ENCODE measurements at regions not wholly inside any gene's neighbourhood (a gene's known extent, or its start where the extent isn't known, plus 50 kb on each side); places are given as distances from the start of the nearest gene placed in this dataset.

DNA sequence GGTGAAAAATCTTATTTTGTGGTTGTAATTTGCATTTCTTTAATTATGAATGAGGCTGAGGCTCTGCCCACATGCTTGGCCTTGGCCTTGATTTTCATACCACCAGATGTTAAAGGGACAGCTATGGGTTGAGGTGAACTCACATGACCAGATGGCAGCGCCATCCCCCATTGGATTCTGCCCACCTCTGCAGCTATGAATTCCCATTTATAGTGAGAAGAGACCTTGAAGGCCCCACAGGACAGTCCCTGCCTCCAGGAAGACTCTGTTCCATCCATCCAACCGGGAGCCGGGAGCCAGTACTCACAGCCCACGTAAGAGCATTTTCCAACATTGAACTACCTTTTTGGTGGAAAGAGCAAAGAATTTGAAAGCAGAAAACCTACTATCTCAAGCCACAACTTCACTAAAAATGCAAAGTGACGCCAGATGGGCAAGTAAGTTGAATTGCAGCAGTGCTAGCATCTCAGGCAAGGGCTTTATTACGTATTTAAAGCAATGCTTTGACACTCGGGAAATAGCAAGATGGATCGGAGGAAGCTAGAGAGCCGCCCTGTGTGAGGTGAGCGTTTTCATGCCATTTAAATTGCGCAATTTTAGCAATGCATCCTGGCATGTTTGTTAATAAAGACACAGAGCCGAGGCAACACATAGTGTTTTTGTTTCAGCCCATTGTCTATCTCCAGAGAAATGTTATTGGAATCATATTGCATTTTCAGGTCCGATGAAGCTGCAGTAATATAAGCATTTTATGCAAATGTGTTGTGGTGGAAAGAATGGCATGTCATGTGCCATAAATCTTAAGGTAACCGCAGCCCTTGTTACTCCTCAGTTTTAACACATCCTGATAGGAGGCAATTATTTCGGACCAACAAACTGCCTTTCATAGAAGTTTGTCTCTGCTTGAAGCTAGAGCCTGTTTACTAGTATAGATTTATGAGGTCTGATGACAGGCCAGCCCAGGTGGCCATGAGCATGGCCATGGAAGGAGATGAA, 273.4 kb upstream of the TNRC6C start:
- peak; percentile 25 for DNase-seq (ENCODE audit: low spot score)

DNA sequence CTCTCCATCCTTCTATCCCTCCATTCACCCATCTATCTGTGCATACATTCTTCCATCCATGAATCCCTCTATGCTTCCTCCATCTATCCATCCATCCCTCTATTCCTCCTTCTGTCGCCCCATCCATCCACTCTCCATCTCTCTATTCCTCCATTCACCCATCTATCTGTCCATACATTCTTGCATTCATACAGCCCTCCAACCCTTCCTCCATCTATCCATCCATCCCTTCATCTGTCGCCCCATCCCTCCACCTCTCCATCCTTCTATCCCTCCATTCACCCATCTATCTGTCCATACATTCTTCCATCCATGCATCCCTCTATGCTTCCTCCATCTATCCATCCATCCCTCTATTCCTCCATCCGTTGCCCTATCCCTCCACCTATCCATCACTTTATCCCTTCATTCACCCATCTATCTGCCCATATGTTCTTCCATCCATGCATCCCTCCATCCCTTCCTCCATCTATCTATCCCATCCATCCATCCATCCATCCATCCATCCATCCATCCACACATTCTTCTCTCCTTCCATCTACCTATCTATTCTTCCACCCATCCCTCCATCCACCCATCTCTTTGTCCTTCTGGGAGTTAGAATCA, 272.5 kb upstream of the TNRC6C start:
- DNase-seq (ENCODE audit: low spot score) = no peak

DNA sequence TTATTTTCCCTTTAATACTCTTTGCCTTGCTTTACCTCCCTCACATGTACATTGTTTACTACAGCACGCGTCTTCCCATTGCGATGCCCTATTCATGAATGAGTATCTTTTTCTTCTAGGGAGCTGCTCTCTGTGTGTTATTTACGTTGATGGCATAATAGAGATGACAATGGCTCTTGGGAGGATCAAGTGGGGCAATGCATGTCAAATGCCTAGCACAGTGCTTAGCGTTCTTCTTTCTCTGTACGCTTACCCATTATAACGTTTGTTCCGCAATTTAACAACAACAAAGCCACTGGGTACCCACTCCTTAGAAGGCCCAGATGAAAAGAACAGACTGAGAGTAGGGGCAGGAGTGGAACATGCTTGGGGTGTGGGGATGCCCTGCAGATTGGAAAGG, 271.6 kb upstream of the TNRC6C start:
- DNase-seq (ENCODE audit: low spot score) = no peak

DNA sequence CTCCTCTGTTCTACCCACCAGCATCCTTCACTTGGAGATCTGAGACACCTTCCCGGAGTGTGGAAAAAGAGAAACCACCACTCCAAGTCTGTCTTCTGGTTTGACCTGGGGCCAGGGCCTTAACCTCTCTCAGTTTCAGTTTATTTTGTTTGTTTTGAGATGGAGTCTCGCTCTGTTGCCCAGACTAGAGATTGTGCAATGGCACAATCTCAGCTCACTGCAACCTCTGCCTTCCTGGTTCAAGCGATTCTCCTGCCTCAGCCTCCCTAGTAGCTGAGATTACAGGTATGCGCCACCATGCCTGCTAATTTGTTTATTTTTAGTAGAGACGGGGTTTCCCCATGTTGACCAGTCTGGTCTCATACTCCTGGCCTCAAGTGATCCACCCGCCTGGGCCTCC, 271.1 kb upstream of the TNRC6C start:
- DNase-seq (ENCODE audit: low spot score) = no peak

DNA sequence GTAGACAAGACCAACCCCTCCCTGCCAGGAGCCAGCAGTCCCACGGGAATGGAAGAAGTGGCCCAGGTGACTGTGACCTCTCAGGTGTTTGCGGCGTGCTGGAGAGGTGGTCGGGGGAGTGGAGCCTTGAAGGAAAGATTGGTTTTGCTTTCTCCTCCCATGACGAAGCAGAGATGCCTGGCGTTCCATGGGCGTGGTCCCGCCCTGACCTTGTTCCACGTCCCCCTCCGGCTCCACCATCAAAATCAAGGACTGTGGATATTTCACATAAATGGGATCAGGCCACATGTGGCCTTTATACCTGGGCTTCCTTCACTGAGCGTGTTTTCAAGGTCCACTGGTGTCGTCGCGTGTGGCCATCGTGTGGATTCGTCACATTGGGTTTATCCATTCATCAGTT, 270.6 kb upstream of the TNRC6C start:
- DNase-seq (ENCODE audit: low spot score) = no peak

DNA sequence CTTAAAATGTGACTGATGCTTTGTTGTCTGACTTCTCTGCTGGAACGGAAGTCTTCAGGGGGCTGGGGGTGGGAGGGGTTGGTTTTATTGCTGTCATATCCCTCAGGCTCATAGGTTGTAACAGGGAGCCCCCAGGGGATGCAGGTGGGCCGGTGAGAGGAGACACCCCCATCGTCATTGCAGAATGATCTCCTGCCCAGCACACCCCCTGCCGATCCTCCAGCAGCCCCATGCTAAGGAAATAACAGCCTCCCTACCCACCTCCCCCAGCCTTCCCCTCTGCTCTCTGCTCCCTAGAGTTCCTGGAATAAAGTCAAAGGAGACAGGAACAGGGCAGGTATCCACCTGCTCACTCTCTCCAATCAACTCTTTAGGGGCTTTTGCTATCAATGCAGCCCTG, 270.1 kb upstream of the TNRC6C start:
- no peak for DNase-seq (ENCODE audit: low spot score)

DNA sequence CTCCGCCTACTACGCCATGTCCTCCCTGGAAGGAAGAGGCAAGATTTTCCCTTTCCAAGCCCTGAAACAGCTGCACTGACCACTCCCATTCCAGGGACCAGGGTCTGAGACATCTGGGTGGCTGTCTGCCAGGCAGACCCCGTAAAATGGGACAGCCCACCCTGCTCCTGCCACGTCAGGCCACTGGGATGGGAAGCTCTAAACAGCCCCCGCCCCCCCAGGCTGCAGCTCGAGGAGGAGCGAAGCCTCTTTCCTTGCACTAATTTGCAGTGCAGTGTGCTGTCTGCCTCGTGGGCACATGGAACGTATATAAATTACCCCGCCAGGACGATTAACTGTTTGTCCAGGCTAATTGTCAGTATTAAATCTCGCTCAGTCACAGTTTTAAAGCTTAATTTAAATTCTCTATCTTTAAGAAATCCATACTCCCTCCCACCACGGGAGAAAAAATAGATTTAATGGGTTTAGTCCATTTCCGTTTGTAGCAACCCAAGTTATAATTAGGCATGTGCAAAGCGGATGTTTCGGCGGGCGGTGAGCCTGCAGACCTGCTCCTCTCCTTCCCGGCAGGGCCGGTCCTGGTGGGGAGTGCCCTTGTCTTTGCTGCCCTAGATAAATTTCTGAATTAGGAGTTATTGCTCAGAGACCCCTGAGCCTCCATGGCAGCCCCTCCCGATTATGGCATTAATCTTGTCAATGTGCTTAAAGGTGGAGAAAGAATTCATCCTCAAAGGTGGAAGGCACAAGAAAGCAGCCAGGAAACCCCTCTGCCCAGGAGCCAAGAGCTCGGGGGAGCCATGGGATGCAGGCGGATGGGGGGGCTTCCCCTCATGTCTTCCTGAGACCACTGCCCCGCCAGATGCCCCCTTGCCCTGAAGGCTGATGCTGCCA, 268.0 kb upstream of the TNRC6C start:
- DNase-seq (ENCODE audit: low spot score) = no peak

DNA sequence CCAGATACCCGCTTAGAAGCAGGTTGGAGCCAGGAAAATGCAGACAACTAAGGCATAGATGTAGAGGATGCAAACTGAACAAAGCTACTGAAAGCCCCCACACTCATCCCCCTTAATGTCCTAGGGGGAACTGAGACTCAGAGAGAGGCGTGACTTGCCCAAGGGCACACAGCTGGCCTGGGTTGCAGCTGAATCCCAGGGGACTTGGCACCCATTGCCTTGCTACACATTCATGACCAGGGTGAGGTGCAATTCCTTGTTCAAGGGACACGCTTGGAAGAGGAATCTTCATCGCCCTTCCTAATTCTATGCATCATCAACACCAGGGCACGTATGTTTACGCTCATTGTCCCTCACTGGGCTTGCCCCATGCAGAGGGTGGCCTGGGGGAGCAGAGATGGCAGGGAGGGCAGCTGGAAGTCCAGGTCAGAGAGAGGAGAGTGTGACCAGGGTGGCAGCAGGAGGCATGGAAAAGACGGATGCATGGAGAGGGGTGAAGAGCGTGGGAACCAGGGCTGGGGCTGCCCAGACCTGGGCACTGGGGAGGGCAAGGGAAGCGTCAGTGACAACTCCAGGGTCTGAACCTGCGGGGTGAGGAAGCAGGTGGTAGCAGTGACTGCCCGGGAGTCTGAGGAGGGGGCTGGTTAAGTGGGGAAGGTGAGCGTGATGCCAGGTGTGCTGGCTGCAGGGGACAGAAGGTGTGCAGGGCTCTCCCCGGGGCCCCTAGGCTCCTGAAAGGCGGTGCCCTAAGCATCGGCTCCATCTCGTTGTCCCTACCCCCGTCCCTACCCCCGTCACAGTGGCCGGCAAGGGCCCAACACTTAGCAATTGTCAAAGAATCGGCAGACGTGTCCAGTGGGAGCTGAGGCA, 267.1 kb upstream of the TNRC6C start:
- no peak for DNase-seq (ENCODE audit: low spot score)

DNA sequence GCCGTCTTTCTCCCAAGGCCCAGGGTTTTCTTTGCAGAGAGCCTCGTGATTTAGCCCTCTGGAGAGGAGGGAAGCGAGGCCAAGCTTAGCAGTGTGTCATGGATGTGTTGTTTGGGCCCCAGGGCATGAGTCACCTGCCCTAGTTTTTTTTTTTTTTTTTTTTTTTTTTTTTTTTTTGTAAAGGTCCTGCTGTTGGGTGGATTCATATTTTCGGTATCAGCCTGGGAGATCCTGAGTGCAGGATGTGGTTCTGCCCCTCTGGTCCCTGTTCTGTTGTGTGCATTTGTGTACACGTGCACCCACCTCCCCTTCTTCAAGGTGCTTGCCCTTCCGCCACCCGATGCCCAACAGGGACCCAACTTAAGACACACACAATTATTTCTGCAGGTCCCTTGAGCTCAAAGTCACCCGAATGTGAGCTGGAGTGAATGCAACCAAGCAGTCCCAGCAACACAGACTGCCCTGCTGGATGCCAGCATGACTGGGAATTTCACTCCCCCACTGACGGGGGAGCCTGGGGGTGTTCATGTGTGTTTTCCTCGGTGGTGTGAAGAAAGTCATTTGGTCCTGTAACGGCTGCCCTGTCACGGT, 265.8 kb upstream of the TNRC6C start:
- peak; percentile 15 for DNase-seq (ENCODE audit: low spot score)

DNA sequence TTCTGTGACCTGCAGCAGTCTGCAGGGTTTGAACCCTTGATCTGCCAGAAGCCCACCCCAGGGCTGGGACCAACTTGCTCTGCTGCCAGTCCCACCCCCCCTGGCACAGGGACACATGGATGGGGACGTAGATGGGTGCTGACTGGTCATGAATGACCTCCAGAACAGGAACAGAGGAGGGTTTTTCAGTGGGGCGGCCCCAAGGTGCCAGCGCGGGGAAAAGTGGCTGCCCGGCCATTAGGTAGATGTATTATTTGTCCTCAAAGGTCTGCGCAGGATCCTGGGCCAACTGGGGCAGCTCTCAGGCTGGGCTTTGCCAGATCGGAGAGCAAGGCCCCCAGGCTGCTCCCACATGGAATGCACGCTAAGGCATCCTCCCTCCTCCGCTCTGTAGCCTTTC, 265.2 kb upstream of the TNRC6C start:
- DNase-seq (ENCODE audit: low spot score) = no peak

DNA sequence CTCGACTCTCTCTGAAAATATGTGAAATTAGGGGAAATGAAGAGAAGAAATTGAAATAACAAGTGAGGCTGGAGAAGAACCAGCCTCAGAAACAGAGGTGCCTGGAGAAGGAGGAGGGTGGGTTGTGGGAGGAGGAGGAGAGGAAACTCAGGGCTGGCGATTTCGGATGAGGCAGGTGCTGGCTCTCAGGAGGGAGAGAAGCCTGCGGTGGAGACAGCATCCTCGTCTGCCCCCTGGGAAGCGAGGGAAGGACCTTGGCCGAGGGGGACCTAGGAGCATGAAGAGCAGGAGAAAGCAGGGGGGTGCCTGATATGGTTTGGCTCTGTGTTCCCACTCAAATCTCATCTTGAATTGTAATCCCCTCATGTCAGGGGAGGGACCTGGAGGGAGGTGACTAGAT, 264.7 kb upstream of the TNRC6C start:
- no peak for DNase-seq (ENCODE audit: low spot score)

DNA sequence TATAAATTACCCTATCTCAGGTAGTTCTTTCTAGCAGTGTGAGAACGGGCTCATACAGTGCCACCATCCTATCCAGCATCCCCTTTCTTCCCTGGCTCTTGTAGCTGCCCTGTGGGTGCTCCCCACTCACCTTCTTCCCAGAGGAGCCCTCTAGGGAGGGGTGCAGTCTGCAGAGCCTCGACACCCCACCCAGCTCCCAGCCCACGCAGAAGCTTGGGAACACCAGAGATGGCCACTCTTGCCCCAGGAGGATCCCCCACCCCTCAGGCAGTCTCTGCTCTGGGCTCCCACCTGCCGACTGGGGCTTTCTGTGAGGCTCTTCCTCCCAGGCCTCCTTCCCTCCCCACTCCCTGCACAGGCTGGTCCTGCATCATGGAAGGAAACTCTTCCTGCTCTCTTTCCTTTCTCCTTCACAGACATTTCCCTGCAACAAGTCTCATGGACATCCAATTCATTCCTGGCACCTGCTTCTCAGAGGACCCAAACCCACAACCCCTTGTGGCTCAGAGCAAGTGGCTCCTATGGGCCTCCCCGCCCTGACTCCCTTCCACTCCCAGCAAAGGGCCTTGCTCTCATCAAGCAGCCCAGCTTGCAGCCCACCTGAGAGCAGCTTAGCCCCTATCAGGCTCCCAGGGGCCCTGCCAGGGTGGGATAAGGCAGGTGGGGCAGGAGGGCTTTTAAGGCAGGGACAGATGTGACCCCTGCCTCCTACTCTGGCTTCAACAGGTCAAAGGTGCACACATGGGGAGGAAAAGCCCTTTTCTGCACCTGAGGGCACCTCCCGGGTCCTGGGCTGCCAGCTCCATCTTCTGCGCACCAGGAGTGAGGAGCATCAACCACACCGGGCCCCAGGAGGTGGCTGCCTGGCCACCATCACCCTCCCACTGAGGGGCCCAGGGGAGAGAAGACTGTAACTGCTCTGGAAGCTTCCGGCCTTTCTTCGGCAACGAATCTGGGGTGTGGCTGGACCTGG, 263.8 kb upstream of the TNRC6C start:
- no peak for DNase-seq (ENCODE audit: low spot score)

DNA sequence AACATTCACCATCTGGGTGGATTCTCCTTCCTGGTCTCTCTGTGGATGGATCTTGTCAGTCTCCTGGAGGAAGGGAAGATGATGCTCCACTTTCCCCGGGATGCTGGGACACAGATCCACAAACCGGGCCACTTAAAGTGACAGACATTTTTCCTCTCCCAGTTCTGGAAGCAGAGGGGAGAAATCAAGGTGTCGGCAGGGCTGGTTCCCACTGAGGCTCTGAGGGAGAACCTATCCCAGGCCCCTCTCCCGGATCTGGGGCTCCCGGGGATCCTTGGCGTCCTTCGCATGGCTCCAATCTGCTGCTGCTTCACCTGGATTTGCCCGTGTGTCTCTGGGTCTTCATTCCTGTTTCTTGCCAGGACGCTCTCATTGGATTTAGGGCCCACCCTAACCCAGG, 263.1 kb upstream of the TNRC6C start:
- no peak for DNase-seq (ENCODE audit: low spot score)

DNA sequence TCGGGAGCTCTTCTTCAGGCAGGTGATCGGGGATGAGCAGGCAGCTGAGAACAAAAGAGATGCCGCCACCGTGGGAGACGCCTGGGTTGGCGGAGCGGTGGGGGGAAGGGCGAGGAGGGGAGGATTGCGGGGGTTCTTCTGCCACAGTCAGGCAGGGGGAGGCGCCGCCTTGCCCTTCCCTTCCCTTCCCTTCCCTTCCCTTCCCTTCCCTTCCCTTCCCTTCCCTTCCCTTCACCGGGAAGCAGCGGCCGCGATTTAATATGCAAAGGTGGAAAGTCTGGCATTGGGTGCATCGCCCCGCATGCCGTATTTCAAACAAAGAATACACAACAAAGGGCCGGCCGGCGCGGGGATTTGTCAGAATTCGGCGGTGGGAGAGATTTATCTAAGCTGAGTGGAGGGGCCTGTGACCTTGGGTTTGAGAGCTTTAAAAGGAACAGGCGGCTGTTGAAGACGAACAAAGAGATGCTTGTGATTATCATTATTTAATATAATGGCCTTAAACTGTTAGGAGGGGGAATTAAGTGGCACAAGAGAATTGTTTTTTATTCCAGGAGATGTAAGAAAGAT, 262.3 kb upstream of the TNRC6C start:
- peak; percentile 16 for DNase-seq (ENCODE audit: low spot score)

DNA sequence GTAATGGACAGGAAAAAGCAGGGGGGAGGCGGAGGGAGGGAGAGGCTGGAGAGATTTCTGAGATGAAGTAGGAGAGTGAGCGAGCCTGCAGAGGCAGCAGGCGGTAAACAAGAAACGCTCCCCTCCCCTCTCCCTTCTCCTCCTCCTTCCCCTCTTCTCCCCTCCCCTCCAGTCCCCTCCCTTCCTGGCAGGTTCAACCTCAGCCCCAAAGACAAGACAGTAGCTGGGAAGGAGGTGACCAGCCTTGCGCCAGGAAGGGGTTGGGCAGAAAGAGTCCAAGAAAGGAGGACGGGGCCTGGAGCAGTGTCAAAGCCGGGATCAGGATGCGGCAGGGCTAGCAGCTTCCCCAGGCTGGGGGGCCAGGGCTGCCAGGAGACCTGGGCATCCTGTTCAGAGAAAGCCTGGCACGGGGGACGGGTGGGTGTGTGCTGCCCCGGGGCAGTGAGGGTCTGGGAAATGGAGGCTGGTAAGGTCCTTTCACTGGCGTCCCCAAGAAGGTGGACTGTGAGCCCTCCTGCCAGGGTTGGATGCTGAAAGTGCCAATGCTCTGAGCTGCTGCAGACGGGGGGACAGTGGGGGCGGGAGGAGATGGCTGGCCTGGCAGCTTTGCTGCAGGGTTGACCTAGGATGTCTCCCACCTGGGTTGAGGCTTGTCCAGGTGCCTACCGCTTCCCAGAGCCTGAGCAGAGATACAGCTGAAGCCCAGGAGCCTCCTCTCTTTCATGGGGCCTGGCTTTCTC, 261.6 kb upstream of the TNRC6C start:
- no peak for DNase-seq (ENCODE audit: low spot score)

DNA sequence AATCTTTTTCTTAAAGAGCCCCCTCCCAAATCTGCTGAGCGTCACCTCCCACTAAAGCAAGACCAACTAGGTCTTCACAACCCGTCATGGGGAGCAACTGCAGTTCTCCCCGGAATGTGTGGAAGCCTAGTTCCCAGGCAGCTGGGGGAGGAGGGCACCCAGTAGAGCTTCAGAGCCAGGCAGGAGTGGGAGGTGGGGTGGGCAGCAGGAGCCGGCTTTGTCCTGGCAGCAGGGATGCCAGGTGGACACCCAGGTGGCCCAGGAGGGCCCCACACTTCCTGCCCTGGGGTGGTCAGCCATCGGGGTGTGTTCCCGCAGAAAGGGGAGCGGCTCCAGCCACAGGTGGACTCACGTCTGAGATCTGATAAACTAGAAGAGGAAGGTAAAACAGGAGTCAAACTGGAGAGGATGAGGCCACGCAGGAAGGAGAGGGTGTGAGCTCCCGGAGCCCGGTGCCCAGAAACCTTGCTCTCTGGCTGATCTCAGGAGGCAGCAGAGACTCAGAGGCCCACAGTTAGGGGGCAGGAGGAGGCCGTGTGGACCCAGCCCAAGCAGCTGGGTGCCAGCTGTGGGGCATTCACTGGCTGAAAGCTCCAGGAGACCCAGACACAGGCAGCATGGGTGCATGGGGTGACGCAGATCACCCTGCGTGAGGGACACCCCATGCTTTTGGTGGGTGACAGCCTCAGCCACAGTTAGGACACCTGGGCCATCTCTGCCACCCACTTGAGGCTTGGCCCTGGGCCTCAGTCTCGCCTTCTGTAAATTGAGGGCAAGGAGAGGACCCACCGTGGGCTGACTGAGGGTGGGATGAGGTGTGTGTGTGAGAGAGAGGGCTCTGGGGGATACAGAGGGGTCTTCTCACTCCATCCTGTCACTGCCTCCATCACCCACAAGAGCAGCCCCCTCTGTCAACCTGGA, 260.8 kb upstream of the TNRC6C start:
- no peak for DNase-seq (ENCODE audit: low spot score)

DNA sequence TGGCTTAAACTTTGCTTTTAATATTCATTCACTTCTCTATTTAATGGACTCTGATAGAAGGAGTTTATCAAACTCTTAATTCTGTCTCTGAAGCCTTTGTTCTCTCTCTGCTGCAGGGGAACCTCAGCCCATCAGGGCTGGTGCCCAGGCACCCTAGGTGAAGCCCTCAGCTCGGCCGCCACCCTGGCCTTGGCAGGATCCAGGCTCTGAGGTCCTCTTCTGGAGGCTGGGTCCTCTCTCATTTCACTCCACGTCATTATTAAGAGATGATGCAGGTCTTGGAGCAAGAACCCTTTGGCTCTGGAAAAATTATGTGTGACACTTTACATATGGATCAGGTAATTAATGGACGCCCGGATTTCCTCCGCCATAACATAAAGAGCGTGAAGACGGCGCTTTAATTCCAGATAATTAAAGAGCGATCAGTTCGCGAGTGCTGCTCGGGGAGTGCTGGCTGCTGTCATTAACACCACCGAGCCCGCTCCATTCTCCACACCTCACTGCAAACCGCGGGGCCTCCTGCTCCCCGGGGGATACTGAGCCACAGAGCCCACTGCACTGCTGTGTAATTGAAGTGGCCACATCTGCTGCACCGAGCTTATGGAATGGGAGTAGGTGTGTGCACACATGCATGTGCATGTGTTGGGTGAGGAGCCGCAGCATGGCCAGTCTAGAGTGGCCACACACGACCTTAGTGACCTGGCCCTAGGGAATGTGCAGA, 259.4 kb upstream of the TNRC6C start:
- DNase-seq (ENCODE audit: low spot score) = no peak

All from SW480 (cell line).